GM18873 (cell line): ENCODE measurements at regions not wholly inside any gene's neighbourhood (a gene's known extent, or its start where the extent isn't known, plus 50 kb on each side); places are given as distances from the start of the nearest gene placed in this dataset.

Source experiments
- ATAC-seq: cut with Tn5 transposase; IDR thresholded peaks from one replicate; pipeline ENCODE4 v1.9.1; 2021; ENCODE audit warnings: mild to moderate bottlenecking, moderate library complexity, moderate number of reproducible peaks; ENCODE audit not compliant: unreplicated experiment, low FRiP score

- no peak for ATAC-seq
Observed at GRCh38 chr3:18780959-18781358, 355.8 kb upstream of the SATB1 start.

DNA sequence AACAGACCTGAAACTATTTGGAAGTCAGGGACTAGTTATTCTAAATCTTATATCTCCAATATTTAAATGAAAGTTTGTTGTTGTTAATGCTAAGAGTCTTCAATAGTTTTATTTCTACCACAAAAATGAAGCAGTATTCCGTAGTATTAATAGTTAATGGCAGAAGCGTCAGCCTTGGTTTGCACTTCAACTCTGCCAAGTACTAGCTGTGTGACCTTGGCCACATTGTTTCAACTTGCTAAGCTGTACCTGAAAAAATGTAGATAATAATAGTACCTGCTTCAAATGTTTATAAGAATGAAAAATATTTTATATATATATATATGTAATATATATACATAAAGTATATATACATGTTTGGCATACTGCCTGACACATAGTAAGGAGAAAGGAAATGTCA, 354.6 kb upstream of the SATB1 start:
- ATAC-seq, result no peak

DNA sequence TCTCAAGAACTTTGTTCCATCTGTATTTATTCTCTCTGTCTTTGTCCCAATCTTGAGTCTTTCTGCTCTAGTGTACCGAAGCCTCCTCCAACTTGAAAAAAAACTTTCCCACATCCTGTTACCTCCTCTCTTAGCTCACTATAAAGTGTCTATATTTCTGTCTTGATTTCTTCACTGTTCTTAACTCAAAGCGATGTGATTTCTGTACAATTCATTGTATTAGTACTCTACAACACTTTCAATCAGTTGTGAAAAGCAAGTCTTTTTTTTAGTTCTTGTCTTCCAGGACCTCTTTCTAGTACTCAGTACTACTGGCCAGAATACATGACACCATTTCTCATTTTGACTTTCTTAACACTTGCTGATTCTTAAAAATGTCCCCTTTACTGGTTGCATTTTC, 353.5 kb upstream of the SATB1 start:
- ATAC-seq, result no peak

GRCh38 chr3:18778094-18778493, 353.0 kb upstream of the SATB1 start:
- ATAC-seq, result no peak

GRCh38 chr3:18775501-18775900, 350.4 kb upstream of the SATB1 start:
- no peak for ATAC-seq

- no peak for ATAC-seq
Observed at GRCh38 chr3:18774319-18775088, 349.4 kb upstream of the SATB1 start.

DNA sequence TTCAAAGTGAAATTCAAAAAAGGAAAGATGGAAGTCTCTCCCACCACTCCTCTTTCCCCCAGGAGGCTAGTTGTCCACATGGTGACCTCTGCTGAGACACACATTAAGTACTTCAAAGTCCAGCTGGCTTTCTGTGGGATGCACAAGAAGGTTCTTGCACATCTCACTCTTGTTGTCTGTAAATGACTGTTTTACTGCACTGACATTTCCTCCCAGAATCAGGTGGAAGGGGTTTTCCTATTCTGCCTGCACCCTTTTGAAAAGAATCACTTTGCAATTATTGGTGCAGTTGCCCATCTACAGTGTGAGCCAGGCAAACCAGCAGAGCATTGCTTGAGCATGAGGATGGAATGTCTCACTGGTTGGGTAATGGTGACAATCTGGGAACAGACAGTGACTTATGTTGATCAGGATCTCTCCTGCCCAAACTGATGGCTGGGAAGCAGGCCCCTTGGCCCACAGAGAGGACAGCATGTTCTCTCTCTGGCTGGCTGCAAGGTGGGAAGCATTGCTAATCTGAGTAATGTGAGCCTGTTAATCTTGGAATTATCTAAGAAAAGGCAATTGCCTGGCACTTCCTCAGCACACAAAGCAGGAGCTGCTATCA, 347.7 kb upstream of the SATB1 start:
- no peak for ATAC-seq

GRCh38 chr3:18771931-18772330, 346.8 kb upstream of the SATB1 start:
- no peak for ATAC-seq

GRCh38 chr3:18770800-18771199, 345.7 kb upstream of the SATB1 start:
- no peak for ATAC-seq

- no peak for ATAC-seq
Observed at GRCh38 chr3:18767756-18768303, 342.7 kb upstream of the SATB1 start.

DNA sequence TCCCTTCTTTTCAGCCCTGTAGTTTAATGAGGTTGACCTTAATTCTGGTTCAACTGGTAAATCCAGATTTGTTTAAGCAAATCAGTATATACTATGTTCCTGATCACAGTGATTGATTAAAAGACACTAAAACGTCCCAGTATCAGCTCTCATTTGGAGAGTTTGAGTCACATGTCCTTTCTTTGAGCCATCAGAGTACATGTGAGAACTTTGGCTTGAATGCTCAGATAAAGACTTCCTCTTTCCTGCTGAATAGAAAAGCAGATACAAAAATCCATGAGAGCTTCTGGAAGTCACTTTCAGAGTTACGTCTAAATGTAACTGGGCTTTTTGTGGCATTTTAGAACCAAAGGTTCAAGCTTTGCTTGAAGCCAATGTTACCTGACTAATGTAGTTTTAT, 341.8 kb upstream of the SATB1 start:
- no peak for ATAC-seq

DNA sequence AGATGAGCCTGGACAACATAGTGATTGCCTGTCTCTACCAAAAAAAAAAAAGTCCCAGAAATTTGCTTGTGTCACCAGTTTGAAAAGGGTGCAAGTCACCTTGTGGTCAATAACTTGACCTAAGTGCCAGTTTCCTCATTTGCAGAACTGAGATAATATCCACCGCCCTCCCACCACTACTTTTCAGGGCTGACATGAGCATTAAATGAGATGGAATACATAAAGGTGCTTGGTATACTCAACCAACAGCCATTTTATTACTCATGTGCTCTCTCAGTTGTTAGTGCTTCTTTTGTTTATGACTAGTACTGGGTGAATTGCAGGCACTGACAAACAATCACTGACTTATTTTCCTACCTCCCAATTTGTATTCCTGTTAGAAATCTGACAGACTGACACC, 340.5 kb upstream of the SATB1 start:
- ATAC-seq, result no peak

GRCh38 chr3:18765161-18765560, 340.0 kb upstream of the SATB1 start:
- ATAC-seq, result no peak

GRCh38 chr3:18761530-18761929, 336.4 kb upstream of the SATB1 start:
- no peak for ATAC-seq

GRCh38 chr3:18758047-18758704, 333.0 kb upstream of the SATB1 start:
- peak; percentile 73 for ATAC-seq

DNA sequence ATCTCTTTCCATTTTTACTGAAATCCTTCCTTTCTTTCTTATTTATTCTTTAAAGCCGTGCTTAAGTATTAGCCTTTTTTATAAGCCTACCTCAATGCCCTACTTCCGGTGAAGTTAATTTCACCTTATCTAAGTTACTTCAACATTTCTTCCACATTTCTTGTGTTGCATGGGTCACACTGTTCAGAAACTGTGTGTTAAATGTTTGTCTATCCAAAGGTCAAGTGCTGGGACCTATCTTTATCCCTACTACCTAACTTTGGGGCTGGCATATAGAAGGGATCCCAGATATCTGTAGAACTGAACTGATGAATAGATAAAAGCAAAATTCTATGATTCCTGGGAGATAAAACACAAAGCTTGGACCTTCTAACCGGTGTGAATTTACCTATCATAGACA, 332.3 kb upstream of the SATB1 start:
- no peak for ATAC-seq

DNA sequence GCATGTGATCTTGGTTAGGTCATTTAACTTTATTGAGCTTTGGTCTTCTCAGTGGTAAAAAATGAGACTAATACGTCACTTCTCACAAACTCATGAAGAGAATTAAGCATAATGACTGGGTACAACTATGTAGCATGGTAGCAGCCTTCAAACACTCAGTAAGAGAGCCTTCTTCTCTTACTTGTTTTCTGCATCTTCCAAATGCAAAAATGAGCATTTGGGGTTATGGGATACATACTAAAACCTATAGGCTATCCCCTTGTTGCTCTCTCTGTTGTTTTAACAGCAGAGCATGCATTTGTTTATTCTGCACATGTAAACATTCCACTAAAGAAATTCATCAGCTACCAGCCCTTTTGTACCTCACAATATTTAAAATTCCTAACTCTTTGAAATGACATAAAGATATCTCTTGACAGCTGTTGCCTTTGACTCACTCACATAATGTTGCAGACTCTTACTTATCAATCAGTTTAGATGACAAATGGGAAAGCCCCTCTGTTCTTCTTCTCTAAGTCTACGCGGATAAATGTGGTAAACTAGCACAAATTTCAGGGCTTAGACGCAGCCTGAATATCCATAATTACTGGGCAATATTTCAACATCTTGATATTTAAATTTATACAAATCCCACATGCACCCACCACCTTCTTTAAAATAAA, 327.3 kb upstream of the SATB1 start:
- no peak for ATAC-seq

DNA sequence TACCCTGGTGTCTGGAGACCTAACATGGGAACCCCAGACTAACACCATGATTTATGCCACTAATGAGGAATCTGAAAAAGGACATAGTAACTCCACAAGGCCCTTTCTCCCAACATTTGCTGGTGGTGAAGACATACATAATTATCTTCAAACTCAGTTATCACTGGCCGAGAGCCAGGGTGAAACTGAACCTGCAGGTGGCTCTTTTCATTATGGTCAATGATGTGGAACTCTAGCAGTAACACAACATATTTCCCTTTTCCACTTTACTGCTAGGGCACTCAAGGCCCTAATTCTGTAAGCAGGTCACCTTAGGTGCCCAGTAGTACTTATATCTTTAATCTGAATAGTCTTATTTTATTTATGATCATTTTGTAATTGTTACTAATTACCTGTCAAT, 326.4 kb upstream of the SATB1 start:
- ATAC-seq, result no peak

GRCh38 chr3:18747383-18747782, 322.2 kb upstream of the SATB1 start:
- ATAC-seq, result no peak

GRCh38 chr3:18745472-18745871, 320.3 kb upstream of the SATB1 start:
- ATAC-seq, result no peak

GRCh38 chr3:18744472-18744871, 319.3 kb upstream of the SATB1 start:
- ATAC-seq, result no peak
